GM18517 (cell line): ENCODE measurements at regions not wholly inside any gene's neighbourhood (a gene's known extent, or its start where the extent isn't known, plus 50 kb on each side); places are given as distances from the start of the nearest gene placed in this dataset.

Experiments used
- ATAC-seq: cut with Tn5 transposase; IDR thresholded peaks from one replicate; pipeline ENCODE4 v1.9.1; 2021; ENCODE audit warnings: mild to moderate bottlenecking, moderate library complexity; ENCODE audit not compliant: unreplicated experiment

GRCh38 chr18:67926929-67927864 is 410.7 kb upstream of the DSEL start:
- ATAC-seq: no peak

DNA sequence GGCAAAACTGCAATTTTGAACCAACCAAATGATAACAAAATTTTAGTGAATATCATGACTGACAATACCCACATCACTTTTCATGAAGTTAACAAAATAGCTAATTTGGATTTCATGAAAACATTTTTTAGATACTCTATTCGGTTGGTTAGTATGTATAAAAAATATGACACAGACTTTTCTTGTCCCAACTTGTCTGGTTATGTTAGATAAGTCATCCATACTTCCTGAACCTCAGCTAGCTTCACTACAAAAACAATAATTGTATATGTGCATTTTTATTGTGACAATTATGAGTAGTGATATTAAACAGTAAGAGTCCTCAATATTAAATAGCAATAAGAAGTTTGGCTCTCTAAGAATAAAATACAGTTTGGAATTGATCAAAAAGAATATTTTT is 408.1 kb upstream of the DSEL start:
- no peak for ATAC-seq

- ATAC-seq: no peak
Observed at GRCh38 chr18:67919316-67919715, 402.8 kb upstream of the DSEL start.

GRCh38 chr18:67916097-67916496 is 399.6 kb upstream of the DSEL start:
- no peak for ATAC-seq

GRCh38 chr18:67913040-67913439 is 396.5 kb upstream of the DSEL start:
- ATAC-seq: no peak

- no peak for ATAC-seq
Observed at GRCh38 chr18:67901573-67901972, 385.1 kb upstream of the DSEL start.

DNA sequence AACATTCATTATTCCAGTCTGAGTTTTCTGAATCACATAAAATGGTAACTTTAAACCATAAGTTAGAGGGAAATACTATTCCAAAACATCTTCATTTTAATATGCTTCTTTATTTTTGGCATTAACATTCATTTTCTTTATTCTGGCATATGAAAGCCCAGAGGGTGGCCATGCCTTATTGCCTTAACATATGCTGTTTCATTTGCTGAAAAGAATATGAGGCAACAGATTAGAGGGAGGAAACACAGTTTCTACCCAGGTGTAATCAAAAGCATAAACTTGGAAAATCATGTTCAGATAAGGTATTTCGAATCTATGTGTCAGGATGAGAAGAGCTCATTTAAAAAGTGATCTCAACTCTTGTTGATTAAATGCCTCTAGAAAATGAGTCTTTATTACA is 379.9 kb upstream of the DSEL start:
- ATAC-seq: no peak

DNA sequence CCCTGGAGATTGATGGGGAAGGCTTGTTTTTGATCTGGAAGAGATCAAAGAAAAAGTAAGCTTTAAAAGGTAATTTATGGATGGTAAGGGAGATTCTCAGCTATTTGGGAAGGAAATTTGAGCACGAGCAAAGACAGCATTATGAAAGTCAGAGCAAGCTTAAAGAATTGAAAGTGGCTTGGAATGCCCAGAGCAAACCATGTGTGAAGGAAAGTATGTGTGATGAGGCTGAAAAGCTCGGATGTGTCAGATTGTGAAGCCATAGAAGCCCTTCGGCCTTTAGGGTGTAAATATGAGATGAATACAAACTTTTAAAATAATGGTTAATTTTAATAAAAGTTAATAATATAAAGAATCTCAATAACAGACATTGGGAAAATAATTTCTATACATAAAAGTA is 377.4 kb upstream of the DSEL start:
- no peak for ATAC-seq

- no peak for ATAC-seq
Observed at GRCh38 chr18:67876871-67877270, 360.4 kb upstream of the DSEL start.

DNA sequence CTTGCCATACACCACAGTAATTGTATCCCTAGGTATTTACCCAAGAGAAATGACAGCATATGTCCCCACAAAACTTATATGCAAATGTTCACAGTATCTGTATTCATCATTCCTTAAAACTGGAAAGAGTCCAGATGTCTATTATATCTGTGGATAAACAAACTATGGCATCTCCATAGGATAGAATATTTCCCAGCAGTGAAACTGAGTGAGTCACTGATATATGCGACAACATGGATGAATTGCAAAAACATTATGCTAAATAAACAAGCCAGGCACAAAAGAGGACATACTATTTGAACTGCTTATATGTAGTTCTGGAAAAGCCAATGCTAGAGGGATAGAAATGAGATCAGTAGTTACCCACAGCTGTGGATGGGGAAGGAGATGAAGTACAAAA is 359.4 kb upstream of the DSEL start:
- no peak for ATAC-seq

GRCh38 chr18:67875060-67875459 is 358.5 kb upstream of the DSEL start:
- ATAC-seq: no peak

GRCh38 chr18:67865400-67865799 is 348.9 kb upstream of the DSEL start:
- ATAC-seq: no peak

DNA sequence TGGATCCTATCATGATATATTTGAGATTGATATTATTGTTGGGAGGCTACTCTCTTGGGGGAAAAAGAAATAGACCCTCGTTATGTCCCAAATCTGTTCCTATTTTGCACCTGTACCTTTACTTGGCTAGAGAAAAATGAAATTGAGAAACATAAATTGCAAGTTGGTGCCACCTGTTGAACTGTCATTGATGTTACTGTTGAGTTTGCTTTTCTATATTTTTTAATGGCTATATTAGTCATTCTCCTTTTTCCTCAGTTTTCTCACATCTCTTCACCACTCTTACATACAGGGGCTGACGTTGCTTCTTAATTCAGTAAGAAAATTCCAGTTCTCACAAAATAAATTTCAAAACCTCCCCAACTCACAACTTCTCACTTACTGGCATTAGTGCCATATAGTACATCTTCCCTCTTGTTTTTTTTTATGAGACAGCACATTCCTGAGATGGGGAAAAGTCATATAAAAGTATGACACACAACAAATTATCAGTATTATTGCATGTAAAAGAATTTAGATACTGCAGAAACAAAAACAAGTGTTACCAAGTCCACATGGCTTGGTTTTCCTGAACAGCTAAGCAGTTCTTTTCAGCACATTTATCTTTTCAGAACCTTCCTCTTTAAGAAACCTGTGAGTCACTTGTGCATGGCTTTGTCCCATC is 348.3 kb upstream of the DSEL start:
- ATAC-seq: no peak

- no peak for ATAC-seq
Observed at GRCh38 chr18:67862069-67862468, 345.5 kb upstream of the DSEL start.

DNA sequence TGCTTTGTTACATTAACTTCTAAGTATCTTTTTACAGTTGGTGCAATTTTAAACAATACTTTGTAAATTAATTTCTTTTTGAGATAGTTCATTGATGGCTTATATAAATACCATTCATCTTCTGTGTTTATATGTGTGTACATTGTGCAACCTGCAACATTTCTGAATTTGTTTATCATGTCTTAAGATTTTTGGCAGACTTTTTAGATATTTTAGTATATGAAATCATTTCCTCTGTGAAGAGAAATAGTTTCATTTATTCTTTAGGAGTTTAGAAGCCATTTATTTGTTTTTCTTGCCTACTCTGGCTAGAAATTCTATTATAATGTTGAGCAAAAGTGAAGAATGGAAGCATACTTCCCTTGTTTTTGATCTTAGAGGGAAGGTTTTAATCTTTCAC is 337.8 kb upstream of the DSEL start:
- no peak for ATAC-seq

- ATAC-seq: no peak
Observed at GRCh38 chr18:67846422-67847098, 330.0 kb upstream of the DSEL start.

GRCh38 chr18:67845035-67845434 is 328.5 kb upstream of the DSEL start:
- no peak for ATAC-seq

- no peak for ATAC-seq
Observed at GRCh38 chr18:67840379-67840778, 323.9 kb upstream of the DSEL start.

DNA sequence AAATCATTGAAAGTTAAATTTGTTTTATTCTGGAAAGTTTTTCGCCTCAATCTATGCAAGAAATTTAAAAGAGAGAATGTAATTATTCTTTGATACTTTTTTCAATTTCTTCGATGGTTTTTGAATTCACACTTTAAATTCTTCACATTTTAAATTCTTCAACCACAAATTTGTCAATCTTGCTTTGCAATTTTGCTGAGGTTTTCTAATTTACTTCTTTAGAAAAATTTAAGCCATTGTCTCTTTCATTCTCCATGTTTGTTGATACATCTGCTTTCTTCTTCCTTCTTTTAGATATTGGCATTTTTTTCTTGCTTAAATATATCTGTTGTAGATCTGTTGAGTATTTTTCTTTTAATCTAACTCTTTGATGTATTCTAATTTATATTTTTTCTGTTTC is 301.9 kb upstream of the DSEL start:
- no peak for ATAC-seq

DNA sequence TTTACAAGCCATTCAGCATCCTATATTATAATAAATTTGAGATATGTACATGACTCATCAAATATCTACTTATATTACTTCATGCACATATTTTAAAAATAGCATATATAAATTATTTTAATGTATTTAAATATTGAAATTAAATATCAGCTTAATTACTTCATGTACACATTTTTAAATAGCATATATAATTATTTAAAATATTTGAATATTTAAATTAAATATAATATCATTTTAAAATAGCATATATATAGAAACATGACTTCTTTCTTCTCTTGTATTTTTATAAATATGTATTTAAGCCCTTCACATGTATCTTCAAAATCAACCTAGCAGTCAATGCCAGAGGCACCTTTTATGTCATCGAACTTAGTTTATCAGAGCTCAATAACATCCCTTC is 298.8 kb upstream of the DSEL start:
- ATAC-seq: no peak

DNA sequence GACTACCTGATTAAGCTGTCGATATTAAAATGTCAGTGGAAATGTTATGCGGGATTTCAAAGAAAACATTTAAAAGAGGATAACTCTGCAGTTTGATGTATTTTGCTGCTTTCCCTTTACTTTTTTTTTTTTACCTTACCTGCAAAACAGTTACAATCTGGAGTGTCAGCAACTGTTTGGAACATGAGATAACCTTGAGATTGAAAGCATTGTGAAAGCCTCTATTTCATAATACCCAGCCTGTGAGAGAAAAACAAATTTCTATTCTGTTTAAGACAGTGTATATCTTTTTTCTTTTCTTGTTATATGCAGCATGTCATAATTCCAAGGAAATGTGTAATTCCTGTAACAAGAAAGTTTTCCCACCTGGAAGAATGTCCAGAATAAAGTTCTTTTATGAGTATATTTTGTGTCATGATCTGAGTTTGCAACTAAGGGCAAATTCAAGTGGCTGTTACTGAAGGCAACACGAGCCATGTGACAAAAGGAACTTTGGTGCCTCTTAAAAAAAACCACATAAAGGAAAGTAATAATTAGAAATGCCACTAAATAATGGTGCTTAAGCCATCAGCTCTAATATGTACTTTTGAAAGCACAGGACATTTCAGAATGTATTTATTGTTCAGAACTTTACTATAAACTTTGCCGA is 297.0 kb upstream of the DSEL start:
- no peak for ATAC-seq
